Stimulated activated CD8-positive, alpha-beta memory T cell treated with anti-CD3 and anti-CD28 coated beads, Interleukin-7, amount 100 ng/mL, for 24 hours (primary cell): ENCODE measurements at regions not wholly inside any gene's neighbourhood (a gene's known extent, or its start where the extent isn't known, plus 50 kb on each side); places are given as distances from the start of the nearest gene placed in this dataset.
"Not testable (repeated sequence)": the region's sequence is repeated elsewhere in the genome, so short reads cannot be mapped to it uniquely, and the experiment has no call there.

ENCODE experiments used
- DNase-seq: peaks from one replicate; pipeline ENCODE4 v3.0.0-alpha.2; 2020; ENCODE audit warnings: low read depth

GRCh38 chr18:8882632-8883408 lies 177.5 kb downstream of the MTCL1 start:
- DNase-seq, result no peak

GRCh38 chr18:8883409-8883668 lies 178.0 kb downstream of the MTCL1 start:
- DNase-seq, result no peak

- DNase-seq, result not testable (repeated sequence)
These were observed 182.5 kb downstream of the MTCL1 start for GRCh38 chr18:8887877-8888276.

- no peak for DNase-seq
These were observed 184.1 kb downstream of the MTCL1 start for GRCh38 chr18:8889489-8889888.

- not testable (repeated sequence) for DNase-seq
These were observed 185.1 kb downstream of the MTCL1 start for GRCh38 chr18:8890503-8890902.

- no peak for DNase-seq
These were observed 185.7 kb downstream of the MTCL1 start for GRCh38 chr18:8890957-8891464.

- no peak for DNase-seq
These were observed 187.9 kb downstream of the MTCL1 start for GRCh38 chr18:8893221-8893620.

- no peak for DNase-seq
These were observed 188.4 kb downstream of the MTCL1 start for GRCh38 chr18:8893628-8894231.

- no peak for DNase-seq
These were observed 189.5 kb downstream of the MTCL1 start for GRCh38 chr18:8894823-8895222.

GRCh38 chr18:8895341-8895740 lies 190.0 kb downstream of the MTCL1 start:
- no peak for DNase-seq

- DNase-seq, result no peak
These were observed 190.7 kb downstream of the MTCL1 start for GRCh38 chr18:8895987-8896619.

- no peak for DNase-seq
These were observed 193.6 kb downstream of the MTCL1 start for GRCh38 chr18:8899000-8899399.

- no peak for DNase-seq
These were observed 195.2 kb downstream of the MTCL1 start for GRCh38 chr18:8900552-8900951.

GRCh38 chr18:8901019-8901418 lies 195.7 kb downstream of the MTCL1 start:
- DNase-seq, result no peak

- DNase-seq, result no peak
These were observed 198.2 kb upstream of the NDUFV2 start for GRCh38 chr18:8904316-8904715.

GRCh38 chr18:8908792-8909510 lies 193.5 kb upstream of the NDUFV2 start:
- DNase-seq, result no peak

GRCh38 chr18:8910186-8910822 lies 192.2 kb upstream of the NDUFV2 start:
- DNase-seq, result no peak

GRCh38 chr18:8910843-8911242 lies 191.7 kb upstream of the NDUFV2 start:
- no peak for DNase-seq

- DNase-seq, result no peak
These were observed 190.8 kb upstream of the NDUFV2 start for GRCh38 chr18:8911408-8912340.

- no peak for DNase-seq
These were observed 189.9 kb upstream of the NDUFV2 start for GRCh38 chr18:8912348-8913326.
